ENCODE measurements at regions not wholly inside any gene's neighbourhood (a gene's known extent, or its start where the extent isn't known, plus 50 kb on each side); places are given as distances from the start of the nearest gene placed in this dataset.
"Not testable (repeated sequence)": the region's sequence is repeated elsewhere in the genome, so short reads cannot be mapped to it uniquely, and the experiment has no call there.

- DNase-seq, result no peak
- intact Hi-C loops (cut with DNase I), result no loop called here
Measured at GRCh38 chr6:100322886-100323285, 141.8 kb downstream of the SIM1 start.

GRCh38 chr6:100320686-100321085 lies 144.0 kb downstream of the SIM1 start:
- intact Hi-C loops (cut with DNase I), result no loop called here
- DNase-seq, result no peak

GRCh38 chr6:100317031-100317430 lies 147.7 kb downstream of the SIM1 start:
- no peak for DNase-seq
- intact Hi-C loops (cut with DNase I), result no loop called here

- intact Hi-C loops (cut with DNase I), result no loop called here
Measured at GRCh38 chr6:100314186-100314585, 150.5 kb downstream of the SIM1 start.

GRCh38 chr6:100311707-100312251 lies 152.9 kb downstream of the SIM1 start:
- intact Hi-C loops (cut with DNase I), result no loop called here
- no peak for DNase-seq

More at GRCh38 chr6:100314186-100314585, 150.5 kb downstream of the SIM1 start:
- no peak for DNase-seq

GRCh38 chr6:100309174-100309573 lies 155.5 kb downstream of the SIM1 start:
- no peak for DNase-seq
- intact Hi-C loops (cut with DNase I), result no loop called here

GRCh38 chr6:100307561-100307960 lies 157.2 kb downstream of the SIM1 start:
- DNase-seq, result no peak
- intact Hi-C loops (cut with DNase I), result no loop called here

GRCh38 chr6:100305209-100305869 lies 159.4 kb downstream of the SIM1 start:
- intact Hi-C loops (cut with DNase I), result no loop called here
- no peak for DNase-seq

GRCh38 chr6:100304575-100304974 lies 160.1 kb downstream of the SIM1 start:
- intact Hi-C loops (cut with DNase I), result no loop called here
- DNase-seq, result no peak

GRCh38 chr6:100301731-100302130 lies 163.0 kb downstream of the SIM1 start:
- no peak for DNase-seq
- intact Hi-C loops (cut with DNase I), result no loop called here

GRCh38 chr6:100300221-100300736 lies 164.4 kb downstream of the SIM1 start:
- intact Hi-C loops (cut with DNase I), result no loop called here
- no peak for DNase-seq

- intact Hi-C loops (cut with DNase I), result no loop called here
- no peak for DNase-seq
Measured at GRCh38 chr6:100296810-100297544, 167.7 kb downstream of the SIM1 start.

- DNase-seq; intact Hi-C loops (cut with DNase I): not testable (repeated sequence)
Measured at GRCh38 chr6:100295172-100295571, 169.5 kb downstream of the SIM1 start.

- intact Hi-C loops (cut with DNase I), result no loop called here
- no peak for DNase-seq
Measured at GRCh38 chr6:100289285-100289684, 175.4 kb downstream of the SIM1 start.

GRCh38 chr6:100288311-100288710 lies 176.4 kb downstream of the SIM1 start:
- DNase-seq, result no peak
- intact Hi-C loops (cut with DNase I), result no loop called here

- DNase-seq, result no peak
- intact Hi-C loops (cut with DNase I), result no loop called here
Measured at GRCh38 chr6:100283285-100283684, 181.4 kb downstream of the SIM1 start.

GRCh38 chr6:100281471-100281901 lies 183.2 kb downstream of the SIM1 start:
- intact Hi-C loops (cut with DNase I), result no loop called here
- DNase-seq, result peak in 1 of 10 donors; percentile 61

- no peak for DNase-seq
- intact Hi-C loops (cut with DNase I), result no loop called here
Measured at GRCh38 chr6:100276311-100277057, 188.2 kb downstream of the SIM1 start.

- DNase-seq, result no peak
- intact Hi-C loops (cut with DNase I), result no loop called here
Measured at GRCh38 chr6:100274147-100274546, 190.6 kb downstream of the SIM1 start.

- intact Hi-C loops (cut with DNase I), result no loop called here
- DNase-seq, result no peak
Measured at GRCh38 chr6:100271625-100272024, 193.1 kb downstream of the SIM1 start.

- DNase-seq, result no peak
- intact Hi-C loops (cut with DNase I), result no loop called here
Measured at GRCh38 chr6:100271202-100271601, 193.5 kb downstream of the SIM1 start.

Measured in posterior cingulate gyrus (tissue), 11 donors.